GM19395 (cell line): ENCODE measurements at regions not wholly inside any gene's neighbourhood (a gene's known extent, or its start where the extent isn't known, plus 50 kb on each side); places are given as distances from the start of the nearest gene placed in this dataset.
"Not testable (repeated sequence)": the region's sequence is repeated elsewhere in the genome, so short reads cannot be mapped to it uniquely, and the experiment has no call there.

ENCODE experiments used
- ATAC-seq: cut with Tn5 transposase; IDR thresholded peaks from one replicate; pipeline ENCODE4 v1.9.1; 2021; ENCODE audit warnings: mild to moderate bottlenecking, moderate library complexity; ENCODE audit not compliant: unreplicated experiment

GRCh38 chr7:83882551-83882950, 233.6 kb upstream of the SEMA3E start:
- ATAC-seq, result no peak

- no peak for ATAC-seq
These were observed 230.1 kb upstream of the SEMA3E start for GRCh38 chr7:83879063-83879462.

- no peak for ATAC-seq
These were observed 229.7 kb upstream of the SEMA3E start for GRCh38 chr7:83878614-83879013.

- no peak for ATAC-seq
These were observed 227.7 kb upstream of the SEMA3E start for GRCh38 chr7:83876593-83876992.

- no peak for ATAC-seq
These were observed 224.5 kb upstream of the SEMA3E start for GRCh38 chr7:83873459-83873858.

- ATAC-seq, result no peak
These were observed 223.6 kb upstream of the SEMA3E start for GRCh38 chr7:83872501-83872900.

- ATAC-seq, result no peak
These were observed 221.6 kb upstream of the SEMA3E start for GRCh38 chr7:83870515-83870914.

- ATAC-seq, result no peak
These were observed 217.6 kb upstream of the SEMA3E start for GRCh38 chr7:83866582-83866981.

- ATAC-seq, result no peak
These were observed 215.6 kb upstream of the SEMA3E start for GRCh38 chr7:83864551-83864950.

- no peak for ATAC-seq
These were observed 215.0 kb upstream of the SEMA3E start for GRCh38 chr7:83863906-83864305.

- no peak for ATAC-seq
These were observed 212.9 kb upstream of the SEMA3E start for GRCh38 chr7:83861876-83862275.

- no peak for ATAC-seq
These were observed 210.9 kb upstream of the SEMA3E start for GRCh38 chr7:83859827-83860226.

GRCh38 chr7:83857691-83858090, 208.8 kb upstream of the SEMA3E start:
- ATAC-seq, result no peak

GRCh38 chr7:83856094-83856493, 207.2 kb upstream of the SEMA3E start:
- no peak for ATAC-seq

- ATAC-seq, result no peak
These were observed 203.2 kb upstream of the SEMA3E start for GRCh38 chr7:83852136-83852535.

- ATAC-seq, result no peak
These were observed 202.6 kb upstream of the SEMA3E start for GRCh38 chr7:83851551-83851950.

- no peak for ATAC-seq
These were observed 202.0 kb upstream of the SEMA3E start for GRCh38 chr7:83850941-83851340.

GRCh38 chr7:83850125-83850524, 201.2 kb upstream of the SEMA3E start:
- ATAC-seq, result no peak

GRCh38 chr7:83849131-83849530, 200.2 kb upstream of the SEMA3E start:
- no peak for ATAC-seq

- ATAC-seq, result no peak
These were observed 194.0 kb upstream of the SEMA3E start for GRCh38 chr7:83842894-83843293.

GRCh38 chr7:83837683-83838082, 188.7 kb upstream of the SEMA3E start:
- ATAC-seq, result no peak

GRCh38 chr7:83836028-83836427, 187.1 kb upstream of the SEMA3E start:
- ATAC-seq, result no peak

GRCh38 chr7:83835424-83835823, 186.5 kb upstream of the SEMA3E start:
- no peak for ATAC-seq

- ATAC-seq, result not testable (repeated sequence)
These were observed 184.8 kb upstream of the SEMA3E start for GRCh38 chr7:83833721-83834120.
